ENCODE measurements at regions not wholly inside any gene's neighbourhood (a gene's known extent, or its start where the extent isn't known, plus 50 kb on each side); places are given as distances from the start of the nearest gene placed in this dataset.

GRCh38 chr12:62044450-62045135 lies 215.6 kb upstream of the USP15 start:
- H2AFZ ChIP-seq (ENCODE audit: low read depth, low read length, severe bottlenecking) = no peak overlapping the region
- no peaks in the 10 kb centered on the region for H3K36me3 ChIP-seq (ENCODE audit: low read length)
- no peaks in the 10 kb centered on the region for H3K9me3 ChIP-seq (ENCODE audit: insufficient read depth, low read length)
- no peak overlapping the region for H3K9ac ChIP-seq (ENCODE audit: low read length)
- no peak overlapping the region for H3K4me3 ChIP-seq (ENCODE audit: insufficient read depth, low read length, poor library complexity, severe bottlenecking)
- H3K79me2 ChIP-seq (ENCODE audit: insufficient read depth, low read length) = no peaks in the 10 kb centered on the region
- no peaks in the 10 kb centered on the region for H4K20me1 ChIP-seq (ENCODE audit: low read depth, low read length)
- no peaks in the 10 kb centered on the region for H3F3A ChIP-seq (ENCODE audit: insufficient read depth)
- H3K4me2 ChIP-seq (ENCODE audit: low read depth, low read length, poor library complexity, severe bottlenecking) = no peak overlapping the region
- no peaks in the 10 kb centered on the region for H3K9me2 ChIP-seq (replicated peaks; ENCODE audit: insufficient read depth, low read length)
- H3K27me3 ChIP-seq (ENCODE audit: low read length) = no peaks in the 10 kb centered on the region
- no peak for TF ChIP-seq CTCF (IDR thresholded peaks at IDR 0.05; ENCODE audit: insufficient read depth, low read length, poor library complexity, severe bottlenecking)
- no peak for TF ChIP-seq EZH2phosphoT487 (conservative IDR thresholded peaks at IDR 0.05; ENCODE audit: low read length)
- H3K27ac ChIP-seq (ENCODE audit: low read depth, low read length) = no peak overlapping the region

- TF ChIP-seq EZH2phosphoT487 (conservative IDR thresholded peaks at IDR 0.05; ENCODE audit: low read length) (no peak), CTCF (IDR thresholded peaks at IDR 0.05; ENCODE audit: insufficient read depth, low read length, poor library complexity, severe bottlenecking) (no peak)
- Histone ChIP-seq H3K79me2 (ENCODE audit: insufficient read depth, low read length) (no peaks in the 10 kb centered on the region), H3K36me3 (ENCODE audit: low read length) (no peaks in the 10 kb centered on the region), H3K9me2 (replicated peaks; ENCODE audit: insufficient read depth, low read length) (no peaks in the 10 kb centered on the region), H3K4me2 (ENCODE audit: low read depth, low read length, poor library complexity, severe bottlenecking) (no peak overlapping the region), H3F3A (ENCODE audit: insufficient read depth) (no peaks in the 10 kb centered on the region), H3K4me3 (ENCODE audit: insufficient read depth, low read length, poor library complexity, severe bottlenecking) (no peak overlapping the region), H3K9ac (ENCODE audit: low read length) (no peak overlapping the region), H3K27ac (ENCODE audit: low read depth, low read length) (no peak overlapping the region), H3K27me3 (ENCODE audit: low read length) (no peaks in the 10 kb centered on the region), H3K9me3 (ENCODE audit: insufficient read depth, low read length) (no peaks in the 10 kb centered on the region), H4K20me1 (ENCODE audit: low read depth, low read length) (no peaks in the 10 kb centered on the region), H2AFZ (ENCODE audit: low read depth, low read length, severe bottlenecking) (no peak overlapping the region)
Measured at GRCh38 chr12:62045211-62045610, 215.0 kb upstream of the USP15 start.

GRCh38 chr12:62050785-62051184 lies 209.4 kb upstream of the USP15 start:
- Histone ChIP-seq H2AFZ (ENCODE audit: low read depth, low read length, severe bottlenecking) (no peak overlapping the region), H3K9ac (ENCODE audit: low read length) (no peak overlapping the region), H3K9me2 (replicated peaks; ENCODE audit: insufficient read depth, low read length) (no peaks in the 10 kb centered on the region), H3K36me3 (ENCODE audit: low read length) (no peaks in the 10 kb centered on the region), H3K4me3 (ENCODE audit: insufficient read depth, low read length, poor library complexity, severe bottlenecking) (no peak overlapping the region), H3F3A (ENCODE audit: insufficient read depth) (no peaks in the 10 kb centered on the region), H3K27ac (ENCODE audit: low read depth, low read length) (no peak overlapping the region), H3K4me2 (ENCODE audit: low read depth, low read length, poor library complexity, severe bottlenecking) (no peak overlapping the region), H3K79me2 (ENCODE audit: insufficient read depth, low read length) (no peaks in the 10 kb centered on the region), H3K27me3 (ENCODE audit: low read length) (no peaks in the 10 kb centered on the region), H4K20me1 (ENCODE audit: low read depth, low read length) (no peaks in the 10 kb centered on the region), H3K9me3 (ENCODE audit: insufficient read depth, low read length) (no peaks in the 10 kb centered on the region)
- TF ChIP-seq CTCF (IDR thresholded peaks at IDR 0.05; ENCODE audit: insufficient read depth, low read length, poor library complexity, severe bottlenecking) (no peak), EZH2phosphoT487 (conservative IDR thresholded peaks at IDR 0.05; ENCODE audit: low read length) (no peak)
